ENCODE measurements at regions not wholly inside any gene's neighbourhood (a gene's known extent, or its start where the extent isn't known, plus 50 kb on each side); places are given as distances from the start of the nearest gene placed in this dataset.

GRCh38 chr1:230494026-230494425 is 67.9 kb upstream of the PGBD5 start:
- Histone ChIP-seq H3K9me3 (ENCODE audit: low read length) (no peaks in the 10 kb centered on the region), H3K4me3 (ENCODE audit: low read length) (no peak overlapping the region), H3K27ac (ENCODE audit: low read length) (no peak overlapping the region)

DNA sequence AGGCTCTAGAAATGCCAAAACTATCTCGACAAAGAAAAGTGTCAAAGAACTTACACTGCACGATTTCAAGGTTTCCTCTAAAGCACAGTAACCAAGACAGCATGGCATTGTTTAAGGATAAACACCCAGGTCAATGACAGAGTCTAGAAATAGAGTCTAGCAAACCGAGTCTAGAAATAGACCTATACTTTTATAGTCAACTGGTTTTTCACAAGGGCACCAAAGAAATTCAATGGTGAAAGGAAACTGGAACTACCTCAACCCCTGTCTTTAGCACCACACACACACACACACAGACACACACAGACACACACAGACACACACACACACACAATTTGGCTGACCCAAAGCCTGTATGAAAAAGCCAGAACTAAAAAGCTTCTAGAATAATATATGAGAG is 67.1 kb upstream of the PGBD5 start:
- Histone ChIP-seq H2AFZ (ENCODE audit: low read depth, low read length) (no peak overlapping the region), H3K9ac (ENCODE audit: low read length) (no peak overlapping the region), H4K20me1 (ENCODE audit: insufficient read depth) (no peaks in the 10 kb centered on the region), H3K4me2 (ENCODE audit: low read length) (no peak overlapping the region), H3K36me3 (ENCODE audit: insufficient read depth, low read length) (no peaks in the 10 kb centered on the region), H3K27me3 (ENCODE audit: insufficient read depth, low read depth, low read length) (no peaks in the 10 kb centered on the region), H3K27ac (ENCODE audit: low read length) (no peak overlapping the region), H3K9me3 (ENCODE audit: low read length) (no peaks in the 10 kb centered on the region), H3K79me2 (replicated peaks; ENCODE audit: insufficient read depth, low read length) (no peaks in the 10 kb centered on the region), H3K9me2 (ENCODE audit: insufficient read depth, low read length) (no peaks in the 10 kb centered on the region), H3F3A (ENCODE audit: insufficient read depth, low read length, poor library complexity, severe bottlenecking) (no peaks in the 10 kb centered on the region), H3K4me3 (ENCODE audit: low read length) (no peak overlapping the region)
- TF ChIP-seq REST (IDR thresholded peaks at IDR 0.05; ENCODE audit: borderline replicate concordance) (no peak), POLR2AphosphoS5 (IDR thresholded peaks at IDR 0.05) (no peak), EP300 (conservative IDR thresholded peaks at IDR 0.05; ENCODE audit: poor library complexity, severe bottlenecking) (no peak), SMC3 (conservative IDR thresholded peaks at IDR 0.05; ENCODE audit: poor library complexity) (no peak), TAF1 (IDR thresholded peaks at IDR 0.05; ENCODE audit: low read depth) (no peak), RAD21 (conservative IDR thresholded peaks at IDR 0.05) (no peak), EZH2 (IDR thresholded peaks at IDR 0.05; ENCODE audit: borderline replicate concordance, insufficient read depth, low read length, poor library complexity, severe bottlenecking) (no peak), MXI1 (conservative IDR thresholded peaks at IDR 0.05; ENCODE audit: poor library complexity, severe bottlenecking) (no peak)
- TF ChIP-seq, protein P1, sequence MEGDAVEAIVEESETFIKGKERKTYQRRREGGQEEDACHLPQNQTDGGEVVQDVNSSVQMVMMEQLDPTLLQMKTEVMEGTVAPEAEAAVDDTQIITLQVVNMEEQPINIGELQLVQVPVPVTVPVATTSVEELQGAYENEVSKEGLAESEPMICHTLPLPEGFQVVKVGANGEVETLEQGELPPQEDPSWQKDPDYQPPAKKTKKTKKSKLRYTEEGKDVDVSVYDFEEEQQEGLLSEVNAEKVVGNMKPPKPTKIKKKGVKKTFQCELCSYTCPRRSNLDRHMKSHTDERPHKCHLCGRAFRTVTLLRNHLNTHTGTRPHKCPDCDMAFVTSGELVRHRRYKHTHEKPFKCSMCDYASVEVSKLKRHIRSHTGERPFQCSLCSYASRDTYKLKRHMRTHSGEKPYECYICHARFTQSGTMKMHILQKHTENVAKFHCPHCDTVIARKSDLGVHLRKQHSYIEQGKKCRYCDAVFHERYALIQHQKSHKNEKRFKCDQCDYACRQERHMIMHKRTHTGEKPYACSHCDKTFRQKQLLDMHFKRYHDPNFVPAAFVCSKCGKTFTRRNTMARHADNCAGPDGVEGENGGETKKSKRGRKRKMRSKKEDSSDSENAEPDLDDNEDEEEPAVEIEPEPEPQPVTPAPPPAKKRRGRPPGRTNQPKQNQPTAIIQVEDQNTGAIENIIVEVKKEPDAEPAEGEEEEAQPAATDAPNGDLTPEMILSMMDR (IDR thresholded peaks at IDR 0.05; ENCODE audit: poor library complexity, severe bottlenecking) = no peak

More at GRCh38 chr1:230494026-230494425, 67.9 kb upstream of the PGBD5 start:
- no peaks in the 10 kb centered on the region for H4K20me1 ChIP-seq (ENCODE audit: insufficient read depth)
- H3K4me2 ChIP-seq (ENCODE audit: low read length) = no peak overlapping the region
- no peaks in the 10 kb centered on the region for H3K79me2 ChIP-seq (replicated peaks; ENCODE audit: insufficient read depth, low read length)
- no peak overlapping the region for H3K9ac ChIP-seq (ENCODE audit: low read length)
- H2AFZ ChIP-seq (ENCODE audit: low read depth, low read length) = no peak overlapping the region
- H3K36me3 ChIP-seq (ENCODE audit: insufficient read depth, low read length) = no peaks in the 10 kb centered on the region
- H3F3A ChIP-seq (ENCODE audit: insufficient read depth, low read length, poor library complexity, severe bottlenecking) = no peaks in the 10 kb centered on the region
- H3K9me2 ChIP-seq (ENCODE audit: insufficient read depth, low read length) = no peaks in the 10 kb centered on the region
- no peaks in the 10 kb centered on the region for H3K27me3 ChIP-seq (ENCODE audit: insufficient read depth, low read depth, low read length)
- TF ChIP-seq MXI1 (conservative IDR thresholded peaks at IDR 0.05; ENCODE audit: poor library complexity, severe bottlenecking) = no peak
- TF ChIP-seq REST (IDR thresholded peaks at IDR 0.05; ENCODE audit: borderline replicate concordance) = no peak
- TF ChIP-seq RAD21 (conservative IDR thresholded peaks at IDR 0.05) = no peak
- no peak for TF ChIP-seq TAF1 (IDR thresholded peaks at IDR 0.05; ENCODE audit: low read depth)
- no peak for TF ChIP-seq POLR2AphosphoS5 (IDR thresholded peaks at IDR 0.05)
- TF ChIP-seq, protein P1 (IDR thresholded peaks at IDR 0.05; ENCODE audit: poor library complexity, severe bottlenecking) = no peak
- no peak for TF ChIP-seq EZH2 (IDR thresholded peaks at IDR 0.05; ENCODE audit: borderline replicate concordance, insufficient read depth, low read length, poor library complexity, severe bottlenecking)
- no peak for TF ChIP-seq SMC3 (conservative IDR thresholded peaks at IDR 0.05; ENCODE audit: poor library complexity)
- TF ChIP-seq EP300 (conservative IDR thresholded peaks at IDR 0.05; ENCODE audit: poor library complexity, severe bottlenecking) = no peak
